Right lobe of liver (tissue), 4 donors: ENCODE measurements at regions not wholly inside any gene's neighbourhood (a gene's known extent, or its start where the extent isn't known, plus 50 kb on each side); places are given as distances from the start of the nearest gene placed in this dataset.

Source experiments
- CTCF ChIP-seq, 4 donors: fragments of 200-600 bp in 3 of 4; fragments of 450-650 bp in 1 of 4; IDR thresholded peaks; one replicate each; pipeline versions ENCODE4 v1.5.1 to v1.8.0; 2016 to 2022; ENCODE audit warnings: antibody characterized with exemption in 4 of 4, mild to moderate bottlenecking in 2 of 4
- POLR2A ChIP-seq: fragments of 450-650 bp; IDR thresholded peaks from one replicate; pipeline ENCODE4 v1.6.1; 2017; ENCODE audit warnings: antibody characterized with exemption, mild to moderate bottlenecking
- donor health status: DM: no; HTN: no; CAD: no.
- donor health status: DM: no; HTN: no; CAD: no.
- donor health status: DM: no; HTN: yes; CAD: no.

GRCh38 chr10:30184397-30185033 is 125.1 kb upstream of the JCAD start:
- no peak for TF ChIP-seq CTCF (IDR thresholded peaks at IDR 0.05)
- no peak for TF ChIP-seq POLR2A
